Right lobe of liver (tissue), 6 donors: ENCODE measurements at regions not wholly inside any gene's neighbourhood (a gene's known extent, or its start where the extent isn't known, plus 50 kb on each side); places are given as distances from the start of the nearest gene placed in this dataset.

Experiments
- ATAC-seq, 4 donors: fragments of 200-7000 bp; cut with Tn5 transposase; one replicate each; pipeline ENCODE4 v1.9.1; 2020; ENCODE audit warnings: mild to moderate bottlenecking in 4 of 4, moderate library complexity in 4 of 4
- DNase-seq, 3 donors: peaks; one replicate each; pipeline ENCODE4 v3.0.0-alpha.2; 2020
- H3K27ac ChIP-seq, 3 donors: fragments of 200-600 bp; one replicate each; pipeline ENCODE4 v1.8.0; 2022
- H3K27me3 ChIP-seq, 2 donors: fragments of 200-600 bp; one replicate each; pipeline ENCODE4 v1.8.0; 2022
- H3K36me3 ChIP-seq, 4 donors: fragments of 200-600 bp; sonication (generic) in 1 of 4; one replicate each; pipeline versions ENCODE4 v1.5.1 to v1.8.0; 2017 to 2022; ENCODE audit warnings: control low read depth in 1 of 4
- H3K4me1 ChIP-seq, 4 donors: fragments of 200-600 bp; sonication (generic) in 1 of 4; one replicate each; pipeline versions ENCODE4 v1.5.1 to v1.8.0; 2017 to 2022; ENCODE audit warnings: control low read depth in 1 of 4
- H3K4me3 ChIP-seq, 3 donors: fragments of 200-600 bp; one replicate each; pipeline ENCODE4 v1.8.0; 2022
- H3K9me3 ChIP-seq, 4 donors: fragments of 200-600 bp; sonication (generic) in 1 of 4; one replicate each; pipeline versions ENCODE4 v1.5.1 to v1.8.0; 2017 to 2022; ENCODE audit warnings: control low read depth in 1 of 4
- POLR2A ChIP-seq: fragments of 450-650 bp; IDR thresholded peaks from one replicate; pipeline ENCODE4 v1.6.1; 2017; ENCODE audit warnings: antibody characterized with exemption, mild to moderate bottlenecking
- WGBS: methylation state at CpG from one replicate; pipeline ENCODE4 v1.1.6; 2018; ENCODE audit warnings: low coverage, low lambda C conversion rate; ENCODE audit not compliant: insufficient coverage; ENCODE audit errors: missing lambda C conversion rate; 5-methylcytosine and 5-hydroxymethylcytosine counted together
- intact Hi-C, 2 donors: fragments of 100-400 bp; cut with DNase I; formaldehyde crosslinking; loops; one replicate each; pipeline versions ENCODE4 v1.11.2 to v1.14.1; 2022
- TF ChIP-seq, protein P1 (sequence below), 4 donors: fragments of 200-600 bp in 3 of 4; fragments of 450-650 bp in 1 of 4; IDR thresholded peaks; one replicate each; pipeline versions ENCODE4 v1.5.1 to v1.8.0; 2016 to 2022; ENCODE audit warnings: antibody characterized with exemption in 4 of 4, mild to moderate bottlenecking in 2 of 4
- donor health status: DM: no; HTN: yes; CAD: no.
- donor health status: DM: no; HTN: no; CAD: no.
- donor health status: DM: no; HTN: no; CAD: no.
- donor health status: DM: no; HTN: yes; CAD: no.
- donor health status: DM: no; HTN: yes; CAD: no.

DNA sequence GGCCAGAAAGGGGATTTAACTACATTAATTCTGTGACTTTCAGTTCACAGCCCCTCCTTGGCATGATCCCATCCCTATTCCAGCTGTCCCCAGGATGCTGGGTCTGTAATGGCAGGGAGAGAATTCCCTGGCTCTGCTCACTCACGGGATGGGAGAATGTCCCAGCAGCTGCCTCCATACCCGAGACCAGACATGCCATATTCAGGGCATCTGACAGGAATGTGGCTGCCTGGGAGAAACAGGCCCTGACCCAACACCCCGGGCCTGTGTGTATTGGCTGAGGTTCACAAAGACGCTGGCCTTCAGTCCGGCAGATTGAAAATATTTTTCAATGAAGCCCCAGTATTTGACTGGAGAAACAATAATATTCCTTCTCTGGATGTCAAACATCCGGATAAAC lies 83.6 kb upstream of the SMAD3 start:
- intact Hi-C loops = no loop called here
- H3K27ac ChIP-seq = no peak overlapping the region
- no peaks in the 10 kb centered on the region for H3K9me3 ChIP-seq
- TF ChIP-seq, protein P1, sequence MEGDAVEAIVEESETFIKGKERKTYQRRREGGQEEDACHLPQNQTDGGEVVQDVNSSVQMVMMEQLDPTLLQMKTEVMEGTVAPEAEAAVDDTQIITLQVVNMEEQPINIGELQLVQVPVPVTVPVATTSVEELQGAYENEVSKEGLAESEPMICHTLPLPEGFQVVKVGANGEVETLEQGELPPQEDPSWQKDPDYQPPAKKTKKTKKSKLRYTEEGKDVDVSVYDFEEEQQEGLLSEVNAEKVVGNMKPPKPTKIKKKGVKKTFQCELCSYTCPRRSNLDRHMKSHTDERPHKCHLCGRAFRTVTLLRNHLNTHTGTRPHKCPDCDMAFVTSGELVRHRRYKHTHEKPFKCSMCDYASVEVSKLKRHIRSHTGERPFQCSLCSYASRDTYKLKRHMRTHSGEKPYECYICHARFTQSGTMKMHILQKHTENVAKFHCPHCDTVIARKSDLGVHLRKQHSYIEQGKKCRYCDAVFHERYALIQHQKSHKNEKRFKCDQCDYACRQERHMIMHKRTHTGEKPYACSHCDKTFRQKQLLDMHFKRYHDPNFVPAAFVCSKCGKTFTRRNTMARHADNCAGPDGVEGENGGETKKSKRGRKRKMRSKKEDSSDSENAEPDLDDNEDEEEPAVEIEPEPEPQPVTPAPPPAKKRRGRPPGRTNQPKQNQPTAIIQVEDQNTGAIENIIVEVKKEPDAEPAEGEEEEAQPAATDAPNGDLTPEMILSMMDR (IDR thresholded peaks at IDR 0.05) = no peak
- no peak for TF ChIP-seq POLR2A
- no peaks in the 10 kb centered on the region for H3K27me3 ChIP-seq
- no peak overlapping the region for H3K4me3 ChIP-seq
- DNase-seq (no peak), ATAC-seq (no peak)
- no peaks in the 10 kb centered on the region for H3K36me3 ChIP-seq
- H3K4me1 ChIP-seq = no peaks in the 10 kb centered on the region
- 100% methylated on average over 1 of the region's 6 CpGs for WGBS

DNA sequence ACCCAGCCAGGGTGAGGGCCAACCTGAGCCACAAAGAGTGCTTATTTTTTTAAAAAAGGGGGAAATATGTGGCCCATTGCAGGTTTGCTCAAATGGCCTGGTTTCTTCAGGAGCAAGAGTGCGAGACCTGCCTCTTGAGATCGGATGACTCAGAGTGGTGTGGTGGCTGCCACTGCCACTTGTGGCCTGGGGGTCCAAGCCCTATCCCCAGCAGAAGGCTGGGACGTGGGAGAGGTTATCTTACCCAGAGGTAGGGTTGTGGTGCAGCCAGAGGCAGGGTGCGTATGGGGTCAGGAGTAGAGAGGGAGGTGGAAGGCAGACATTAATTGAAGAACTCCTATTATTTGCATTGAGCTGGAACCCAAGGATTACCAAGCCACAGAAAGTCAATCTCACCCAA lies 83.2 kb upstream of the SMAD3 start:
- WGBS = 67% methylated on average over 2 of the region's 4 CpGs
- H3K27me3 ChIP-seq = no peaks in the 10 kb centered on the region
- no peak overlapping the region for H3K4me3 ChIP-seq
- H3K4me1 ChIP-seq = no peaks in the 10 kb centered on the region
- no peak overlapping the region for H3K27ac ChIP-seq
- intact Hi-C loops = no loop called here
- no peak for TF ChIP-seq POLR2A
- TF ChIP-seq, protein P1 (IDR thresholded peaks at IDR 0.05) = no peak
- no peaks in the 10 kb centered on the region for H3K9me3 ChIP-seq
- ATAC-seq (no peak), DNase-seq (no peak)
- H3K36me3 ChIP-seq = no peaks in the 10 kb centered on the region

DNA sequence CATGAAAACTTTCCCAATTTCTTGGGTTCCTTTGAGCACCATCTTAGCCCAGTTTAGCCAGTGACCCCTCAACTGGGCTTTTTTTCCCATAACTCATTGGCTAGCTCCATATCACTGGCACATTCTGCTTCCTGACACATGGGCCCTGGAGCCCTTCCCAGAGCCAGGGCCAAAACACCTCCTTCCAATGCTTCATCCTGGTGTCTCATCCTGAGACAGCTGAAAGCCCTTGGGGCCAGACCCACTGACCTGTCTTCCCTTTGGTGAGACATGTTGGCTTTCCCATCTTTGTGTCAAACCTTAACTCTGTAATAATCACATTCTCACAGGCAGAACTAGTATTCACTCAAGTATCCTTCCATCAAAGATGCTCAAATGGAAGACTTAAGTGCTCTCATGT lies 82.6 kb upstream of the SMAD3 start:
- no peaks in the 10 kb centered on the region for H3K27me3 ChIP-seq
- DNase-seq = no peak
- H3K36me3 ChIP-seq = no peaks in the 10 kb centered on the region
- H3K4me1 ChIP-seq = no peaks in the 10 kb centered on the region
- no peaks in the 10 kb centered on the region for H3K9me3 ChIP-seq
- no peak overlapping the region for H3K4me3 ChIP-seq
- TF ChIP-seq, protein P1 (IDR thresholded peaks at IDR 0.05) = no peak
- no peak overlapping the region for H3K27ac ChIP-seq
- intact Hi-C loops = no loop called here
- ATAC-seq = no peak

DNA sequence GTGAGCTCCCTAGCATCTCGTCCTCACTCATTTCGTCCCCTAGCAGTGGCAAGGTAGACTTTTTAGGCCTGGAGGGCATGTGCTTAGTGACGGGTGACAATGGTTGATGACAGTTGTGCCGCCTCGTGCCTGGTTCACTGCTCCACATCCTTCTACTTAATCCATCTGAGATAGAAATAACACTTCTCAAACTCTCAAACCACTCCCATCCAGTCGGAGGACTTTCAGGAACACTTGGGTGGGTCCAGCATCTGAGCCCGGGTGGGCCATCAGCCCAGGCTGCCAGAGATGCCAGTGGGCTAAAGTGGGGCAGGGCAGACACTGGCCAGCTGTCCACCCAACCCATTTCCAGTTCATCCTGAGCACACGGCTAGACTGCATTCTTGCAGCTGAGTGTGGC lies 79.7 kb upstream of the SMAD3 start:
- WGBS = 90% methylated on average over 7 of the region's 8 CpGs
- H3K9me3 ChIP-seq = no peaks in the 10 kb centered on the region
- no peak overlapping the region for H3K27ac ChIP-seq
- intact Hi-C loops = no loop called here
- H3K36me3 ChIP-seq = no peaks in the 10 kb centered on the region
- ATAC-seq (no peak), DNase-seq (no peak)
- TF ChIP-seq, protein P1 (IDR thresholded peaks at IDR 0.05) = no peak
- no peak for TF ChIP-seq POLR2A
- no peak overlapping the region for H3K4me3 ChIP-seq
- no peaks in the 10 kb centered on the region for H3K27me3 ChIP-seq
- no peaks in the 10 kb centered on the region for H3K4me1 ChIP-seq

DNA sequence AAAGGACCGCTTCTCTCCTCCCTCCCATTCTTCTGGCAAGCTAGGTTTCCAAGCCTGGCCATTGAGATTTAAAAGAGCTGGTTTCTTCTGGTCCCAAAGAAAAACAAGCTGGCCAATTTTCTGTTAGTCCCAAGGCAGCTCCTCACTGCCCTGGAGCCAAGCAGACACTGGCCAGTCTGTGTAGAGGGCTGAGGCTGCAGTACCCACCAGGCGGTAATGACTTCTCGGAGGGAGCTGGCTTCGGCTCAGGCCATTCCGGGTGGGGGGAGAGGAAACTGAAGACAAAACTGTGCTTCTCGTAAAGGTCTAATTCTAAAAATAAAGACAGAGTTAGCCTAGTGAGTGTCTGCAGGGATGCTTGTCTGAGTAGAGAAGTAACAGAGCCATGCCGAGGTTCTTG lies 78.5 kb upstream of the SMAD3 start:
- H3K36me3 ChIP-seq = no peaks in the 10 kb centered on the region

More for the DNA sequence above, 78.5 kb upstream of the SMAD3 start:
- ATAC-seq (no peak), DNase-seq (no peak)
- intact Hi-C loops = no loop called here
- Histone ChIP-seq H3K4me1 (no peaks in the 10 kb centered on the region), H3K4me3 (no peak overlapping the region), H3K27me3 (no peaks in the 10 kb centered on the region), H3K9me3 (no peaks in the 10 kb centered on the region), H3K27ac (no peak overlapping the region)
- no peak for TF ChIP-seq POLR2A
- TF ChIP-seq, protein P1 (IDR thresholded peaks at IDR 0.05) = no peak
- WGBS = 97% methylated on average over 6 of the region's 7 CpGs
